NOMO-1 treated with DMSO at 0.1 percent for 48 hours (cell line): ENCODE measurements at regions not wholly inside any gene's neighbourhood (a gene's known extent, or its start where the extent isn't known, plus 50 kb on each side); places are given as distances from the start of the nearest gene placed in this dataset.
"Not testable (repeated sequence)": the region's sequence is repeated elsewhere in the genome, so short reads cannot be mapped to it uniquely, and the experiment has no call there.

Experiments used
- DNase-seq: peaks from one replicate; lab custom pipeline; 2025; ENCODE audit not compliant: unreplicated experiment; lab: John Stamatoyannopoulos, UW

DNA sequence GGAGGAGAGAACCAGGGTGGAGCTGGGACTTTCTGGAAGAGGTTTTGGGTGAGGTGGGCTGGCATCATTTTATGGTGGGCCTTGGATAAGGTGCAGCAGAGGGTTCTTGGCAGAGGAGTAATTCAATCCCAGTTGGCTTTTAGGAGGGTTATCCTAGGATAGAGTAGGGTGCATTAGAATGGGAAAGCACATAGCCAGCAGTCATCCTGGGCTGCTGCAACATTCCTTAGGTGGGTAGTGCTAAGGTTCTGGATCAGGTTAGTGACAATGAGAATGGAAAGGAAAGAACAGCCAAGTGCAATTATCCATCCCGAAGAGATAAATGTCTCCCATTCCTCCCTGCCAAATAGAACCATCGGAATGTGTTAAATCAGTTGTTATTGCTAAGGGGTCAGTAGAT is 157.3 kb upstream of the SPRED2 start:
- no peak for DNase-seq

DNA sequence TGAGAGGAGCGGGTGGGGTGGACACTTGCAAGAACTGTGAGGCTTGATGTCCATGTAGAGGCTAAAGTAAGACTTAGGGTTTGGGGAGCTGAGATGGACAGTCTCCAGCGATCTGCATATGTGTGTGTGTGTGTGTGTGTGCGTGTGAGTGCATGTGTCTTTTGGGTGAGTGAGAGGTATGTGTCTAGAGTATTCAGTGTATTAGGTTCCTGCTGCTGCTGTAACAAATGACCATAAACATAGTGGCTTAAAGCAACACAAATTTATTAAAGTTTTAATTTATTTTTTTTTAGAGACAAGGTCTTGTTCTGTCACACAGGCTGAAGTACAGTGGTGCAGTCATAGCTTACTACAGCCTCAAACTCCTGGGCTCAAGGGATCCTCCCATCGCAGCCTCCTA is 155.4 kb upstream of the SPRED2 start:
- no peak for DNase-seq

DNA sequence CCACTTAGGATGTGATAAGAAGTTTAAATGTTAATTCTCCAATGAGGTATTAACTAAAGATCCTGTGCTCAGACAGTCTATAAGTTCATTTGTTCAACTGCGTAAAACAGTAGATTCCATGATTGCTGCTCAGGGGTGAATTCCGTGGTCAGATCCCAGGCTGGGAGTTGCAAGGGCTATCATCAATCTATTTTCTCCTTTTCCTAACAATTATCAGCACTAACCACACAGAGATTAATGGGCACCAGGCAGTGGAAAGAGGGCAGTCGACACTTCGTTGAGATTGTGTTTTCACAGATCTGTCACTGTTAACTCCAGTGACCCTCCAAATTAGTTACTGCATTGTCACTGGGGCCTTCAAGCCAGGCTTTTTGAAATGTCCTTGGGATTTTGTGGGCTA is 154.1 kb upstream of the SPRED2 start:
- DNase-seq, result no peak

DNA sequence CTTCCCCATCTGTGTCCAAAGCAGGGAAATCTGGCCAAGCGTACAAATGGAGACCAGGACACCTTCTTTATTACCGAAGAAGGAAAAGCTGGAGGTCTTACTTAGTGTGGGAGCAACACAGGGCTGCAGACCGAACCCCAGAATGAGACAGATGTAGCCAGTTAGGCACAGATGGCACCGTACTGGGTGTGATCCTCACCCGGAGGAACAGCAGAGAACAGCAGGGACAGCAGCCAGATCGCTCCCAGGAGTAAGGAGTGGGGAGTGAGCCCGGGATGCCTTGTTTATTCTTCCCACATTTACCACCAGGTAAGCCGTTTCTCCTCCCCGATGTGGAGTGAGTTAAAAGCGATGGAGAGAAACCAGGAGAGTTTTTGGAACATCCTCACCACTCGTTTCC is 150.7 kb upstream of the SPRED2 start:
- DNase-seq, result no peak

DNA sequence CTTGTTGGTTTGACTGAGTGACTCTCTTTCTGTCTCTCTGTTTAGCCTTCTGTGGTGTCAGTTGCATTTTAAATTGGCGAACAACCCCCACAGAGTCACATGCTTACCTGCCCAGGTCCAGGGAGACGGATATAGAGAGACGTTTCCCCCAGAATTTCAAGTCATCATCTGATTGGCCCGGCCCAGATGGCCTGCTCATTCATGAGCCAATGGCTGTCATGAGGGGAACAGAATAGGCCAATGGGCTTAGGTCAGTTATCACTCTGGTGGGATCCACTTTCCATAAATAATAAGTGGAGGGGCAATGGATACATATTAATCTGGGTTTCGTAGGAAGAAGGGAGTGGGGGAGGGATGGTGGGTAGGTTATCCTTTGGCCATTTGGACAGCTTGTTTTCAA is 150.0 kb upstream of the SPRED2 start:
- DNase-seq, result no peak

DNA sequence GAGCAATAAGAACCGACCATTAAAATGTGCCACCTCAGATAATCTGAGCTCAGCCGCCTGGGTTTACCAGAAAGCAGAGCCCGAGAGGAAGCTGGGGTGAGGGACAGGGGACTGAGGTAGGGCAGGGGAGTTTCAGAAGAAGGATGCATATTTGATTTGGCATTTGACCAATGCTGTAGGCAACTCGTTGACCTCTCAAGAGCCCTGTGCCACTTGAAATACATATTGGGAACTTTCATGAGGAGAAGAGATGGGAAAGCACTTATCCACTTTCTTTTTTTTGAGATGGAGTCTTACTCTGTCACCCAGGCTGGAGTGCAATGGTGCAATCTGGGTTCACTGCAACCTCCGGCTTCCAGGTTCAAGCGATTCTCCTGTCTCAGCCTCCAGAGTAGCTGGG is 148.4 kb upstream of the SPRED2 start:
- DNase-seq, result no peak

- no peak for DNase-seq
Measured at GRCh38 chr2:65579506-65580235, 147.3 kb upstream of the SPRED2 start.

DNA sequence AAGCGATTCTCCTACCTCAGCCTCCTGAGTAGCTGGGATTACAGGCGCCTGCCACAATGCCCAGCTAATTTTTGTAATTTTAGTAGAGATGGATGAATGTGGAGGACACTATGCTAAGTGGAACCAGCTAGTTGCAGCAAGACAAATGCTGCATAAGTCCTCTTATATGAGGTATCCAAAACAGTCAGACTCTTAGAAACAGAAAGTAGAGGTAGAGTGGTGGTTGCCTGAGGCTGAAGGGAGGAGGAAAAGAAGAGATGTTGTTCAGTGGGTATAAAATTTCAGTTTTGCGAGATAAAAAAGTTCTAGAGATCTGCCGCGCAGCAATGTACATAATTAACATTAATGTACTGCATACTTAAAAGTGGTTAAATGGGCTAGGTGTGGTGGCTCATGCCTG is 145.3 kb upstream of the SPRED2 start:
- DNase-seq, result no peak

- no peak for DNase-seq
Measured at GRCh38 chr2:65576861-65577601, 144.6 kb upstream of the SPRED2 start.

GRCh38 chr2:65576278-65576677 is 143.9 kb upstream of the SPRED2 start:
- DNase-seq, result no peak

GRCh38 chr2:65574993-65575392 is 142.6 kb upstream of the SPRED2 start:
- DNase-seq, result peak; percentile 5

DNA sequence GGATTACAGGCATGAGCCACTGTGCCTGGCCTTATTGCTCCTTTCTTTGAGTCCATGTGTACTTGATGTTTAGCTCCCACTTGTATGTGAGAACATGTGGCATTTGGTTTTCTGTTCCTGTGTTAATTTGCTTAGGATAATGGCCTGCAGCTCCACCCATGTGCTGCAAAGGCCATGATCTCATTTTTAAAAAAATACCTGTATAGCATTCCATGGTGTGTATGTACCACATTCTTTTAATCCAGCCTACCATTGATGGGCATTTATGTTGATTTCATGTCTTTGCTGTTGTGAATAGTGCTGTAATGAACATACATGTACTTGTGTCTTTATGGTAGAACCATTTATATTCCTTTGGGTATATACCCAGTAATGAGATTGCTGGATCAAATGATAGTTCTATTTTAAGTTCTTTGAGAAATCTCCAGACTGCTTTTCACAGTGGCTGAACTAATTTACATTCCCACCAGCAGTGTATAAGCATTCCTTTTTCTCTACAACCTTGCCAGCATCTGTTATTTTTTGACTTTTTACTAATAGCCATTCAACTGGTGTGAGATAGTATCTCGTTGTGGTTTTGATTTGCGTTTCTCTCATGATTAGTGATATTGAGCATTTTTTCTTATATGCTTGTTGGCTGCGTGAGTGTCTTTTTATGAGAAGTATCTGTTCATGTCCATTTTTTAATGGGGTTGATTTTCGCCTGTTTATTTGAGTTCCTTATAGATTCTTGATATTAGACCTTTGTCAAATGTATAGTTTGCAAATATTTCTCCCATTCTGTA is 136.4 kb upstream of the SPRED2 start:
- DNase-seq, result not testable (repeated sequence)

DNA sequence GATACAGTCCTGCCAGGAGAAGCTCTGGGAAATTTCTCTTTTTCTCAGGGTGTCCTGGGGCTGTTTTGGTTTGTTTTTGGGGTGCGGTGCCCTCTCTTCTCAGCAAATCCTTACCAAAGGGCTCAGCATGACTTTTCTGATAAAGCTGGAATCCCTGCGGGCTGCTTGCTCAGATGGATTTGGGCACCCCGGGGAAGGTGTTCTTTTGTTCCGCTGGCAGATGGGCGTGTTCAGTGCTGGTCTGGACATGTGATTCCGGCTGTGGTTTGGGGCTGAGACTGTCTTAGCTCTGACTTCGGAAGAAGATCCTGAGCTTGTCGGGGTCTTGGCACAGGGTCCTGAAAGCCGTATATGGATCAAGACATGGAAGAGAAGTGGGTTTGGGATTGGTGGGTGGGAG is 134.2 kb upstream of the SPRED2 start:
- no peak for DNase-seq

GRCh38 chr2:65565681-65566080 is 133.3 kb upstream of the SPRED2 start:
- no peak for DNase-seq

GRCh38 chr2:65564299-65564698 is 131.9 kb upstream of the SPRED2 start:
- DNase-seq, result no peak

DNA sequence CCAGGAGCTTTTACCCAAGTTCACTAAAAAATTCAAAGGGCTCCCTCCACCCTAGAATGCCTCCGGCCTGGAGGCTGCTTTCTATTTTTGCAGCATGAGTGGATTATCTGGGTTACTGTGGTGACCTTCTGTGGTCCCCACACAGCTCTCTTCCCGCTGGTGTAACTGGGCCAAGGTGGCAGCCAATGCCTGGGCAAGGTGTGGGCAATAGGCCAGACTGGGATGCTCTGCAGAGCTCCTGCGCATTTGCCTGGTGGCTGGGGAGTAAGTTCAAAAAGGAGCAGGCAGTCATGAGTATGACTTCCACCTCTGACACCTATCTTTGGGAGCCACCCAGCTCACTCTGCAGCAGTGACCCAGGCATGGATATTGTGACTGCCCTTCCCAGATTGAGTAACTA is 130.5 kb upstream of the SPRED2 start:
- no peak for DNase-seq

- no peak for DNase-seq
Measured at GRCh38 chr2:65558743-65559142, 126.3 kb upstream of the SPRED2 start.

DNA sequence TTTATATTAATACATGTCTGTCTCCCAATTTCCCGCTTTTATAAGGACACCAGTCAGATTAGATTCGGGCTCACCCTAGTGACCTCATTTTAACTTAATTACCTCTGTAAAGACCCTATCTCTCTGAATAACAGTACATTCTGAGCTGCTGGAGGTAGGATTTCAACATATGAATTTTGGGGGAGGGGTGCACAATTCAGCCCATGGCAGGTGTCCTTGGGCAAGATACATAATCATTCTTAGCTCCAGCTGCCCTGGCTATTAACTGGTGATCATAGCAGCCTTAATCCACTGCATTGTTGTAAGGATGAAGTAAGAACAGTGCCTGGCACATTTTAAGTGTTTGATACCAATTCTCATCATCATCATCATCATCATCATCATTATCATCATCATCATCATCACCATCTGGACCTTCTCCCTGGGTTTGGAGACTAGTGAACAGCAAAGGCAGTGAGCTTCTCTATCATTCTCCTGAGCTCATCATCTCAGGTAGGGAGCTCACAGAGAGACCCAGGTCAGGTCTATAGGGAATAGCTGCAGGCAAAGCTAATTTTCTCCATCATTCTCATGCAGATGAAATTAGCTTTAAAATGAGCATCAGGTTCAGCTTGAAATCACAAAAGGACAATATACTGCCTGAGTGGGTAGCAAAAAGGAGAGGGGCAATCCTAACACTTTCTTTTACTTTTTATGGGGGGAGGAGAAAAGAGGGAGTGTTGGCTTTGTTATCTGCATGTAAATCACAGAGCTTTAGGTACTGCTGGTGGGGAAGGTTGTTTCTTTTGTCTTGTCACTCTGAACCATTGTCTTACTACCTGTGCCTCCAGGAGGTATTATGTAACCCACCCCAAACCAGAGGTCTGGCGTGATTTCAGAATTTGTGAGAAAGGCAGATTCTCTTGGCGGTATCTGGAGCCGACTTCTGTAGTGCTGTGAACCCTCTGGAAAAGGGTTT is 125.5 kb upstream of the SPRED2 start:
- DNase-seq, result no peak

GRCh38 chr2:65554765-65555591 is 122.6 kb upstream of the SPRED2 start:
- DNase-seq, result peak; percentile 38

DNA sequence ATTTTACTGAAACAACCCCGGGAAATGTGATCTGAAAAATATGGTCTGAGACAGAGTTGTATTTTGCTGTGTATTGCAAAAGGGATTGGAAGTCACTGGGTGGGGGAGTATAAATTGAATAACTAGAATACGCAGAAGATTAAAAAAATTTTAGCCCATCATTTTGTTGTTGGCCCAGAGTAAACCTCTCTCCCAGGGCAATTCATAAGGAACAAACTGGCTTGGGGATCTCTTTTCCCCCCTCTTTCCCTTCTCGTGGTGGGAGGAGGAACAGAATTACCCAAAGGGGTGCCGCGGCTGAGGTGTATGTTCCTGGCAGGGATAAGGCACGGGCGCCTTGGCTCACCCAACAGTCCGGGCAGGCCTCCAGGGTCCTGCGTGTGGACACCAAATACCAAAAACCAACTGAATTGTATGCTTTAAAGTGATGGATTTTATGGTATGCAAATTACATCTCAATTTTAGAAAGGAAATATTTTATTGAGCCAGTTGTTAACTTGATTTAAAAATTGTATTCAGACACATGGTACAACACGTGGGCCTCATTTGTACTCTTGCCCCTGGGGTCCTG is 121.2 kb upstream of the SPRED2 start:
- DNase-seq, result no peak
